Stimulated activated CD4-positive, alpha-beta T cell treated with anti-CD3 and anti-CD28 coated beads, Interleukin-1b, Interleukin-23, amount 100 ng/mL, for 1 hour (primary cell): ENCODE measurements at regions not wholly inside any gene's neighbourhood (a gene's known extent, or its start where the extent isn't known, plus 50 kb on each side); places are given as distances from the start of the nearest gene placed in this dataset.

Experiments
- DNase-seq, 2 donors: peaks; one replicate each; pipeline ENCODE4 v3.0.0-alpha.2; 2020; ENCODE audit warnings: low read depth in 2 of 2

GRCh38 chr12:41932470-41932991 lies 212.1 kb downstream of the GXYLT1 start:
- no peak for DNase-seq

GRCh38 chr12:41930866-41931437 lies 213.7 kb downstream of the GXYLT1 start:
- no peak for DNase-seq

- DNase-seq, result no peak
Observed at GRCh38 chr12:41924111-41924510, 220.6 kb downstream of the GXYLT1 start.

- DNase-seq, result no peak
Observed at GRCh38 chr12:41923351-41923750, 221.3 kb downstream of the GXYLT1 start.

- no peak for DNase-seq
Observed at GRCh38 chr12:41920355-41920754, 224.3 kb downstream of the GXYLT1 start.

- DNase-seq, result no peak
Observed at GRCh38 chr12:41919526-41920261, 225.0 kb downstream of the GXYLT1 start.

- no peak for DNase-seq
Observed at GRCh38 chr12:41919048-41919447, 225.6 kb downstream of the GXYLT1 start.

GRCh38 chr12:41917938-41918341 lies 226.7 kb downstream of the GXYLT1 start:
- DNase-seq, result no peak

- no peak for DNase-seq
Observed at GRCh38 chr12:41917181-41917580, 227.5 kb downstream of the GXYLT1 start.

- DNase-seq, result no peak
Observed at GRCh38 chr12:41910578-41911320, 233.9 kb downstream of the GXYLT1 start.

- no peak for DNase-seq
Observed at GRCh38 chr12:41908206-41908605, 236.5 kb downstream of the GXYLT1 start.

- no peak for DNase-seq
Observed at GRCh38 chr12:41907550-41907949, 237.1 kb downstream of the GXYLT1 start.

- DNase-seq, result no peak
Observed at GRCh38 chr12:41907021-41907420, 237.7 kb downstream of the GXYLT1 start.

- DNase-seq, result no peak
Observed at GRCh38 chr12:41905759-41906297, 238.8 kb downstream of the GXYLT1 start.

- no peak for DNase-seq
Observed at GRCh38 chr12:41905073-41905758, 239.5 kb downstream of the GXYLT1 start.

- no peak for DNase-seq
Observed at GRCh38 chr12:41904041-41904440, 240.6 kb downstream of the GXYLT1 start.

GRCh38 chr12:41903014-41903708 lies 241.5 kb downstream of the GXYLT1 start:
- DNase-seq, result no peak

- no peak for DNase-seq
Observed at GRCh38 chr12:41899577-41899976, 245.1 kb downstream of the GXYLT1 start.

GRCh38 chr12:41897593-41897992 lies 247.1 kb downstream of the GXYLT1 start:
- no peak for DNase-seq

- DNase-seq, result no peak
Observed at GRCh38 chr12:41893491-41893890, 251.2 kb downstream of the GXYLT1 start.

- DNase-seq, result no peak
Observed at GRCh38 chr12:41892302-41892701, 252.4 kb downstream of the GXYLT1 start.
